HEK293 (cell line): ENCODE measurements at regions not wholly inside any gene's neighbourhood (a gene's known extent, or its start where the extent isn't known, plus 50 kb on each side); places are given as distances from the start of the nearest gene placed in this dataset.

Source experiments
- CTCF ChIA-PET: fragments of 350-600 bp; formaldehyde crosslinking; extraction: SDS; loops from one replicate; lab custom pipeline; 2021; ENCODE audit warnings: antibody characterized with exemption; lab: Yijun Ruan, JAX
- POLR2A ChIA-PET: fragments of 300-600 bp; formaldehyde crosslinking; extraction: SDS; loops from one replicate; lab custom pipeline; 2020; ENCODE audit warnings: antibody characterized with exemption, inconsistent platforms; lab: Yijun Ruan, JAX
- H3K27ac ChIP-seq: fragments of 200-500 bp; sonication (Bioruptor generic); 2 replicates; pipeline ENCODE4 v1.5.1; 2014; ENCODE audit warnings: low read depth, low read length, control low read depth, inconsistent platforms; ENCODE audit errors: extremely low read depth
- H3K36me3 ChIP-seq, 2 experiments: fragments of 200-500 bp in 1 of 2; sonication (Bioruptor generic) in 1 of 2; 1 replicate in 1 of 2; 2 replicates in 1 of 2; pipeline ENCODE4 v1.5.1; 2014 to 2017; ENCODE audit warnings: inconsistent platforms in 2 of 2, low read length in 2 of 2; ENCODE audit not compliant: control insufficient read depth in 2 of 2, insufficient read depth in 1 of 2
- H3K4me1 ChIP-seq: fragments of 200-500 bp; sonication (Bioruptor generic); 2 replicates; pipeline ENCODE4 v1.5.1; 2014; ENCODE audit warnings: mild to moderate bottlenecking, low read length, inconsistent platforms; ENCODE audit not compliant: control insufficient read depth, insufficient read depth
- H3K4me3 ChIP-seq: 2 replicates; pipeline ENCODE4 v1.5.1; 2011; ENCODE audit warnings: low read depth, mild to moderate bottlenecking, control low read depth, low read length, moderate library complexity
- H3K9me3 ChIP-seq: fragments of 200-500 bp; sonication (Bioruptor generic); 2 replicates; pipeline ENCODE4 v1.5.1; 2014; ENCODE audit warnings: low read depth, low read length, inconsistent platforms; ENCODE audit not compliant: control insufficient read depth, insufficient read depth
- FEZF1 ChIP-seq: fragments of 450-650 bp; formaldehyde crosslinking; IDR thresholded peaks from 2 replicates; pipeline ENCODE4 v1.5.1; 2016; ENCODE audit warnings: missing biosample characterization, missing genetic modification characterization
- HOXD13 ChIP-seq: sonication (generic); formaldehyde crosslinking; IDR thresholded peaks from 2 replicates; pipeline ENCODE4 v1.8.0; 2022; ENCODE audit warnings: missing genetic modification reagents, borderline replicate concordance
- KLF16 ChIP-seq: fragments of 450-650 bp; formaldehyde crosslinking; IDR thresholded peaks from 2 replicates; pipeline ENCODE4 v1.5.1; 2017; ENCODE audit warnings: missing biosample characterization, missing genetic modification characterization
- SP7 ChIP-seq: fragments of 450-650 bp; formaldehyde crosslinking; IDR thresholded peaks from 2 replicates; pipeline ENCODE4 v1.5.1; 2016; ENCODE audit warnings: missing biosample characterization, missing genetic modification characterization
- ZBTB1 ChIP-seq: fragments of 450-650 bp; formaldehyde crosslinking; IDR thresholded peaks from 2 replicates; pipeline ENCODE4 v1.5.1; 2016; ENCODE audit warnings: missing biosample characterization, missing genetic modification characterization
- ZBTB20 ChIP-seq: fragments of 450-650 bp; formaldehyde crosslinking; IDR thresholded peaks from 2 replicates; pipeline ENCODE4 v1.5.1; 2016; ENCODE audit warnings: missing biosample characterization, missing genetic modification characterization
- ZFP3 ChIP-seq: fragments of 450-650 bp; formaldehyde crosslinking; IDR thresholded peaks from 2 replicates; pipeline ENCODE4 v1.5.1; 2016; ENCODE audit warnings: low read depth, missing biosample characterization, missing genetic modification characterization
- ZFP37 ChIP-seq: fragments of 450-650 bp; formaldehyde crosslinking; IDR thresholded peaks from 2 replicates; pipeline ENCODE4 v1.5.1; 2016; ENCODE audit warnings: missing biosample characterization, missing genetic modification characterization
- ZNF146 ChIP-seq: fragments of 450-650 bp; formaldehyde crosslinking; IDR thresholded peaks from 2 replicates; pipeline ENCODE4 v1.5.1; 2016; ENCODE audit warnings: missing biosample characterization, missing genetic modification characterization
- ZNF202 ChIP-seq: fragments of 450-650 bp; formaldehyde crosslinking; IDR thresholded peaks from 2 replicates; pipeline ENCODE4 v1.5.1; 2016; ENCODE audit warnings: missing biosample characterization, missing genetic modification characterization, borderline replicate concordance
- ZNF23 ChIP-seq: fragments of 450-650 bp; formaldehyde crosslinking; IDR thresholded peaks from 2 replicates; pipeline ENCODE4 v1.5.1; 2016; ENCODE audit warnings: missing biosample characterization, missing genetic modification characterization, borderline replicate concordance
- ZNF248 ChIP-seq: fragments of 450-650 bp; formaldehyde crosslinking; IDR thresholded peaks from 2 replicates; pipeline ENCODE4 v1.5.1; 2017; ENCODE audit warnings: missing biosample characterization, missing genetic modification characterization
- ZNF341 ChIP-seq: fragments of 450-650 bp; formaldehyde crosslinking; IDR thresholded peaks from 2 replicates; pipeline ENCODE4; 2016; ENCODE audit warnings: low read depth, missing biosample characterization, missing genetic modification characterization
- ZNF391 ChIP-seq: fragments of 450-650 bp; formaldehyde crosslinking; IDR thresholded peaks from 2 replicates; pipeline ENCODE4 v1.5.1; 2016; ENCODE audit warnings: low read depth, missing biosample characterization, missing genetic modification characterization, borderline replicate concordance
- ZNF473 ChIP-seq: fragments of 450-650 bp; formaldehyde crosslinking; IDR thresholded peaks from 2 replicates; pipeline ENCODE4 v1.5.1; 2017; ENCODE audit warnings: missing biosample characterization, missing genetic modification characterization
- ZNF514 ChIP-seq: fragments of 450-650 bp; formaldehyde crosslinking; IDR thresholded peaks from 2 replicates; pipeline ENCODE4 v1.5.1; 2016; ENCODE audit warnings: missing biosample characterization, missing genetic modification characterization
- ZNF560 ChIP-seq: fragments of 450-650 bp; formaldehyde crosslinking; IDR thresholded peaks from 2 replicates; pipeline ENCODE4 v1.5.1; 2017; ENCODE audit warnings: missing biosample characterization, missing genetic modification characterization, borderline replicate concordance
- ZNF596 ChIP-seq: fragments of 450-650 bp; IDR thresholded peaks from 2 replicates; pipeline ENCODE4 v1.5.0; 2018; ENCODE audit warnings: missing biosample characterization, mild to moderate bottlenecking, missing genetic modification characterization, moderate library complexity
- ZNF629 ChIP-seq: fragments of 450-650 bp; formaldehyde crosslinking; IDR thresholded peaks from 2 replicates; pipeline ENCODE4 v1.5.1; 2017; ENCODE audit warnings: missing biosample characterization, missing genetic modification characterization
- ZNF785 ChIP-seq: fragments of 450-650 bp; formaldehyde crosslinking; IDR thresholded peaks from 2 replicates; pipeline ENCODE4 v1.5.1; 2016; ENCODE audit warnings: missing biosample characterization, missing genetic modification characterization
- ZNF843 ChIP-seq: fragments of 450-650 bp; formaldehyde crosslinking; IDR thresholded peaks from 2 replicates; pipeline ENCODE4 v1.5.1; 2016; ENCODE audit warnings: missing biosample characterization, missing genetic modification characterization
- ZSCAN16 ChIP-seq: fragments of 450-650 bp; formaldehyde crosslinking; IDR thresholded peaks from 2 replicates; pipeline ENCODE4 v1.5.1; 2016; ENCODE audit warnings: missing biosample characterization, missing genetic modification characterization
- ZXDB ChIP-seq: fragments of 450-650 bp; formaldehyde crosslinking; IDR thresholded peaks from 2 replicates; pipeline ENCODE4 v1.5.1; 2016; ENCODE audit warnings: missing biosample characterization, missing genetic modification characterization
- TF ChIP-seq, protein P1 (sequence below): IDR thresholded peaks from 2 replicates; pipeline ENCODE4 v1.6.1; 2011; ENCODE audit warnings: mild to moderate bottlenecking, low read depth, low read length, borderline replicate concordance
- TF ChIP-seq, protein P2 (sequence below): fragments of 450-650 bp; formaldehyde crosslinking; IDR thresholded peaks from 2 replicates; pipeline ENCODE4 v1.5.1; 2017; ENCODE audit warnings: missing biosample characterization, missing genetic modification characterization
- TF ChIP-seq, protein P3 (sequence below): fragments of 450-650 bp; formaldehyde crosslinking; IDR thresholded peaks from 2 replicates; pipeline ENCODE4 v1.5.1; 2016; ENCODE audit warnings: missing biosample characterization, missing genetic modification characterization, borderline replicate concordance
- TF ChIP-seq, protein P4 (sequence below): fragments of 450-650 bp; formaldehyde crosslinking; IDR thresholded peaks from 2 replicates; pipeline ENCODE4 v1.5.1; 2016; ENCODE audit warnings: missing biosample characterization, missing genetic modification characterization

DNA sequence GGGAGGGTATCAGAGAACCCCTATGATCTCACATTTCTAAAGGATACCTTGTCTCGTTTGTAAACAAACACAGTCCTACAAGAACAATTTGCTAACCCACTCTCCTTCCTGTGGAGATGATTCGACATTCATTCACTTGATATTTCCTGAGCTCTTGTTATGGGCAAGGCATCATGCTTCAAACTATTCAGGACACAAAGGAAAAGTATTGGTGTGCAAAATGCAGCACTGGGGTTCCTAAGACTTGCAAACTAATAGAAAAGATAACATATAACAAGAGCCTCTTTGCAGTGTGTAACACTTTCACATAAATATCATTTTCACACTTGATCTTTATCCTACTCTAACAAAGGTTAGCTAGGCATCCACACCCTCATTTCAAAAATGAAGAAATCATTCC is 211.5 kb upstream of the BLID start:
- Histone ChIP-seq H3K27ac (no peak overlapping the region), H3K4me1 (no peaks in the 10 kb centered on the region), H3K4me3 (no peak overlapping the region), H3K9me3 (no peaks in the 10 kb centered on the region), H3K36me3 (no peaks in the 10 kb centered on the region)
- ChIA-PET POLR2A (no interaction called here), CTCF (no interaction called here)
- TF ChIP-seq ZNF629 (tag by site-specific recombination): no peak
- TF ChIP-seq ZNF560 (tag by site-specific recombination): no peak
- no peak for TF ChIP-seq ZSCAN16 (tag by site-specific recombination)
- TF ChIP-seq FEZF1 (tag by site-specific recombination): no peak
- no peak for TF ChIP-seq ZBTB20 (tag by site-specific recombination)
- TF ChIP-seq ZFP3 (tag by site-specific recombination): no peak
- TF ChIP-seq, protein P1, sequence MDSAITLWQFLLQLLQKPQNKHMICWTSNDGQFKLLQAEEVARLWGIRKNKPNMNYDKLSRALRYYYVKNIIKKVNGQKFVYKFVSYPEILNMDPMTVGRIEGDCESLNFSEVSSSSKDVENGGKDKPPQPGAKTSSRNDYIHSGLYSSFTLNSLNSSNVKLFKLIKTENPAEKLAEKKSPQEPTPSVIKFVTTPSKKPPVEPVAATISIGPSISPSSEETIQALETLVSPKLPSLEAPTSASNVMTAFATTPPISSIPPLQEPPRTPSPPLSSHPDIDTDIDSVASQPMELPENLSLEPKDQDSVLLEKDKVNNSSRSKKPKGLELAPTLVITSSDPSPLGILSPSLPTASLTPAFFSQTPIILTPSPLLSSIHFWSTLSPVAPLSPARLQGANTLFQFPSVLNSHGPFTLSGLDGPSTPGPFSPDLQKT: no peak

DNA sequence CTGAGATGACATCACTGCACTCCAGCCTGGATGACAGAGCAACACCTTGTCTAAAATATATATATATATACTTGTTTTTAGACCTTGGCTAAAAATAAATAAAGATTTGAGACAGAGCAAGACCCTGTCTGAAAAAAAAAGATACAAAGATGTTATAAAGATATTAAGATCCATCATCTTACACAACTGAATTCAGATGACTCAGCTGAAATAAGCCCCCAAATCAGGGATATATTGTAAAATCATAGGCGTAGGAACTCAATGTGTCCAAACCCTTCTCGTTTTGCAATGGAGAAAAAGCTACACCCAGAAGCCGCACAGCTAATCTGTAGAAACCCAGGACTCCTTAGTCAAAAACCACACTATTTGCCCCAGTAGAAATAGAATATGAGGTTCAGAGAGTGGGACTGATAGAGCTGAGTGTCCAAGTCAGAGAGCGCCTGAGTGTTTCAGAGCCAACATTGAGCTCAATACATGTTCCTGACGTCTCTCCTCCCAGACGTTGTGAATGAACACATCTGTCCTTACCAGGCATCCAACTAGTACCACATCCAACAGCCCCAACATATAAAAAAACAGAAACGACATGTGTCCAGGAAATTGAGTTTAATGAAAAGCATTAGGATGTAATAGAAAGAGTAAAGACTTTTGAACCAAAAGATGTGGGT is 207.9 kb upstream of the BLID start:
- TF ChIP-seq, protein P2, sequence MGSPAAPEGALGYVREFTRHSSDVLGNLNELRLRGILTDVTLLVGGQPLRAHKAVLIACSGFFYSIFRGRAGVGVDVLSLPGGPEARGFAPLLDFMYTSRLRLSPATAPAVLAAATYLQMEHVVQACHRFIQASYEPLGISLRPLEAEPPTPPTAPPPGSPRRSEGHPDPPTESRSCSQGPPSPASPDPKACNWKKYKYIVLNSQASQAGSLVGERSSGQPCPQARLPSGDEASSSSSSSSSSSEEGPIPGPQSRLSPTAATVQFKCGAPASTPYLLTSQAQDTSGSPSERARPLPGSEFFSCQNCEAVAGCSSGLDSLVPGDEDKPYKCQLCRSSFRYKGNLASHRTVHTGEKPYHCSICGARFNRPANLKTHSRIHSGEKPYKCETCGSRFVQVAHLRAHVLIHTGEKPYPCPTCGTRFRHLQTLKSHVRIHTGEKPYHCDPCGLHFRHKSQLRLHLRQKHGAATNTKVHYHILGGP: no peak
- TF ChIP-seq ZBTB1: no peak
- TF ChIP-seq ZNF248: no peak
- TF ChIP-seq ZXDB (tag by site-specific recombination): no peak
- TF ChIP-seq ZNF202: no peak
- TF ChIP-seq ZBTB20 (tag by site-specific recombination): no peak
- TF ChIP-seq ZNF23: no peak
- TF ChIP-seq, protein P3, sequence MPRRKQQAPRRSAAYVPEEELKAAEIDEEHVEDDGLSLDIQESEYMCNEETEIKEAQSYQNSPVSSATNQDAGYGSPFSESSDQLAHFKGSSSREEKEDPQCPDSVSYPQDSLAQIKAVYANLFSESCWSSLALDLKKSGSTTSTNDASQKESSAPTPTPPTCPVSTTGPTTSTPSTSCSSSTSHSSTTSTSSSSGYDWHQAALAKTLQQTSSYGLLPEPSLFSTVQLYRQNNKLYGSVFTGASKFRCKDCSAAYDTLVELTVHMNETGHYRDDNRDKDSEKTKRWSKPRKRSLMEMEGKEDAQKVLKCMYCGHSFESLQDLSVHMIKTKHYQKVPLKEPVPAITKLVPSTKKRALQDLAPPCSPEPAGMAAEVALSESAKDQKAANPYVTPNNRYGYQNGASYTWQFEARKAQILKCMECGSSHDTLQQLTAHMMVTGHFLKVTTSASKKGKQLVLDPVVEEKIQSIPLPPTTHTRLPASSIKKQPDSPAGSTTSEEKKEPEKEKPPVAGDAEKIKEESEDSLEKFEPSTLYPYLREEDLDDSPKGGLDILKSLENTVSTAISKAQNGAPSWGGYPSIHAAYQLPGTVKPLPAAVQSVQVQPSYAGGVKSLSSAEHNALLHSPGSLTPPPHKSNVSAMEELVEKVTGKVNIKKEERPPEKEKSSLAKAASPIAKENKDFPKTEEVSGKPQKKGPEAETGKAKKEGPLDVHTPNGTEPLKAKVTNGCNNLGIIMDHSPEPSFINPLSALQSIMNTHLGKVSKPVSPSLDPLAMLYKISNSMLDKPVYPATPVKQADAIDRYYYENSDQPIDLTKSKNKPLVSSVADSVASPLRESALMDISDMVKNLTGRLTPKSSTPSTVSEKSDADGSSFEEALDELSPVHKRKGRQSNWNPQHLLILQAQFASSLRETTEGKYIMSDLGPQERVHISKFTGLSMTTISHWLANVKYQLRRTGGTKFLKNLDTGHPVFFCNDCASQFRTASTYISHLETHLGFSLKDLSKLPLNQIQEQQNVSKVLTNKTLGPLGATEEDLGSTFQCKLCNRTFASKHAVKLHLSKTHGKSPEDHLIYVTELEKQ (tag by site-specific recombination): no peak
- TF ChIP-seq ZNF785 (tag by site-specific recombination): no peak
- no peak for TF ChIP-seq ZNF341
- no peak for TF ChIP-seq ZNF843 (tag by site-specific recombination)
- no peaks in the 10 kb centered on the region for H3K9me3 ChIP-seq
- no peaks in the 10 kb centered on the region for H3K36me3 ChIP-seq
- POLR2A ChIA-PET: no interaction called here
- H3K27ac ChIP-seq: no peak overlapping the region
- H3K4me1 ChIP-seq: no peaks in the 10 kb centered on the region
- no peak overlapping the region for H3K4me3 ChIP-seq
- CTCF ChIA-PET: interaction anchor here (0.7 kb wide), 1 partner anchor 680 kb away, joined by 3 read pairs; no protein-coding TSS in a partner anchor

DNA sequence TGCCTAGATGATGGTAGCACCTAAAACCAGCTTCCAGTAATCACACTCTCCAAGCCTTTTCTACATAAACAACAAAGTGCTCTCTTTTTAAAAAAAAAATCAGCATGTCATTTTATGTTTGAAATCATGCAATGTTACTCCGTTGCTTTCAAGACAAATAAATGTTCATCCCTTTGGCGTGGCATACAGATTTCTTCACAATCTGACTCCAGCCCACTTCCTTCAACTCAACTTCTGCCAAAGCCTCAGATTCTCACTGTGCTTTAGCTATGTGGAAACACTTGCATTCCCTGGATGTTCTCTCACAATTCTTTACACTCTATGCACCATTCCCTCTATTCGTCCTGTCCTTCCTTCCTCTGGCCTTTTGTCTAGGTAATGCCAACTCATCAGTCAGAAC is 206.3 kb upstream of the BLID start:
- H3K36me3 ChIP-seq: no peaks in the 10 kb centered on the region
- POLR2A ChIA-PET: no interaction called here
- H3K27ac ChIP-seq: no peak overlapping the region
- no peaks in the 10 kb centered on the region for H3K4me1 ChIP-seq
- H3K9me3 ChIP-seq: no peaks in the 10 kb centered on the region
- CTCF ChIA-PET: interaction anchor here (0.6 to 0.7 kb wide), 2 partner anchors 25 to 494 kb away, joined by 3 read pairs; no protein-coding TSS in a partner anchor
- no peak overlapping the region for H3K4me3 ChIP-seq
- TF ChIP-seq ZNF596 (tag by site-specific recombination): no peak
- no peak for TF ChIP-seq SP7 (tag by site-specific recombination)
- TF ChIP-seq, protein P4, sequence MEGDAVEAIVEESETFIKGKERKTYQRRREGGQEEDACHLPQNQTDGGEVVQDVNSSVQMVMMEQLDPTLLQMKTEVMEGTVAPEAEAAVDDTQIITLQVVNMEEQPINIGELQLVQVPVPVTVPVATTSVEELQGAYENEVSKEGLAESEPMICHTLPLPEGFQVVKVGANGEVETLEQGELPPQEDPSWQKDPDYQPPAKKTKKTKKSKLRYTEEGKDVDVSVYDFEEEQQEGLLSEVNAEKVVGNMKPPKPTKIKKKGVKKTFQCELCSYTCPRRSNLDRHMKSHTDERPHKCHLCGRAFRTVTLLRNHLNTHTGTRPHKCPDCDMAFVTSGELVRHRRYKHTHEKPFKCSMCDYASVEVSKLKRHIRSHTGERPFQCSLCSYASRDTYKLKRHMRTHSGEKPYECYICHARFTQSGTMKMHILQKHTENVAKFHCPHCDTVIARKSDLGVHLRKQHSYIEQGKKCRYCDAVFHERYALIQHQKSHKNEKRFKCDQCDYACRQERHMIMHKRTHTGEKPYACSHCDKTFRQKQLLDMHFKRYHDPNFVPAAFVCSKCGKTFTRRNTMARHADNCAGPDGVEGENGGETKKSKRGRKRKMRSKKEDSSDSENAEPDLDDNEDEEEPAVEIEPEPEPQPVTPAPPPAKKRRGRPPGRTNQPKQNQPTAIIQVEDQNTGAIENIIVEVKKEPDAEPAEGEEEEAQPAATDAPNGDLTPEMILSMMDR (tag by site-specific recombination): no peak
- TF ChIP-seq HOXD13 (CRISPR knock-in tag): no peak
- TF ChIP-seq ZNF514 (tag by site-specific recombination): no peak
- no peak for TF ChIP-seq ZFP37
- no peak for TF ChIP-seq KLF16
- TF ChIP-seq ZBTB1: no peak
- no peak for TF ChIP-seq ZNF146 (tag by site-specific recombination)
- TF ChIP-seq ZNF391 (tag by site-specific recombination): no peak
- TF ChIP-seq ZNF473 (tag by site-specific recombination): no peak
